IPS DF 6.9 (cell line): ENCODE measurements at regions not wholly inside any gene's neighbourhood (a gene's known extent, or its start where the extent isn't known, plus 50 kb on each side); places are given as distances from the start of the nearest gene placed in this dataset.

Experiments
- DNase-seq: peaks from one replicate; pipeline ENCODE4 v3.0.0-alpha.2; 2013; ENCODE audit warnings: low read depth, low spot score
- H3K27ac ChIP-seq: one replicate; pipeline ENCODE4 v1.5.1; 2013; ENCODE audit warnings: low read length, control low read depth
- H3K27me3 ChIP-seq: 2 replicates; pipeline ENCODE4 v1.6.1; 2013; ENCODE audit warnings: mild to moderate bottlenecking, low read length; ENCODE audit not compliant: control insufficient read depth, insufficient read depth
- H3K36me3 ChIP-seq: 2 replicates; pipeline ENCODE4 v1.6.1; 2013; ENCODE audit warnings: low read length; ENCODE audit not compliant: control insufficient read depth, insufficient read depth
- H3K4me1 ChIP-seq: 2 replicates; pipeline ENCODE4 v1.6.1; 2013; ENCODE audit warnings: low read length; ENCODE audit not compliant: control insufficient read depth, insufficient read depth
- H3K4me3 ChIP-seq: 2 replicates; pipeline ENCODE4 v1.5.1; 2013; ENCODE audit warnings: mild to moderate bottlenecking, low read length
- H3K9me3 ChIP-seq: 2 replicates; pipeline ENCODE4 v1.6.1; 2013; ENCODE audit warnings: low read length, inconsistent platforms; ENCODE audit not compliant: control insufficient read depth, insufficient read depth
- WGBS: extraction: QIAGEN DNeasy Blood & Tissue Kit; methylation state at CpG from one replicate; pipeline ENCODE4 v1.1.7; 2013; ENCODE audit warnings: mixed read lengths, missing lambda C conversion rate; ENCODE audit not compliant: insufficient read length, insufficient coverage; 5-methylcytosine and 5-hydroxymethylcytosine counted together

- H3K4me1 ChIP-seq, result no peaks in the 10 kb centered on the region
- H3K27ac ChIP-seq, result no peak overlapping the region
- no peak for DNase-seq
- H3K9me3 ChIP-seq, result no peaks in the 10 kb centered on the region
- H3K27me3 ChIP-seq, result no peaks in the 10 kb centered on the region
- no peak overlapping the region for H3K4me3 ChIP-seq
- WGBS, result no CpG with 5 or more reads among the region's 6 CpGs
- no peaks in the 10 kb centered on the region for H3K36me3 ChIP-seq
These were observed 235.7 kb downstream of the GPD2 start for GRCh38 chr2:156671706-156672361.

GRCh38 chr2:156672556-156673332 lies 236.6 kb downstream of the GPD2 start:
- Histone ChIP-seq H3K4me1 (no peaks in the 10 kb centered on the region), H3K9me3 (no peaks in the 10 kb centered on the region), H3K4me3 (no peak overlapping the region), H3K36me3 (no peaks in the 10 kb centered on the region), H3K27me3 (no peaks in the 10 kb centered on the region), H3K27ac (no peak overlapping the region)
- no CpG with 5 or more reads among the region's 7 CpGs for WGBS
- no peak for DNase-seq

- no CpG with 5 or more reads among the region's 2 CpGs for WGBS
- Histone ChIP-seq H3K4me1 (no peaks in the 10 kb centered on the region), H3K4me3 (no peak overlapping the region), H3K27ac (no peak overlapping the region), H3K36me3 (no peaks in the 10 kb centered on the region), H3K27me3 (no peaks in the 10 kb centered on the region), H3K9me3 (no peaks in the 10 kb centered on the region)
- DNase-seq, result no peak
These were observed 237.1 kb downstream of the GPD2 start for GRCh38 chr2:156673333-156673615.

- no CpG with 5 or more reads among the region's 2 CpGs for WGBS
- Histone ChIP-seq H3K4me3 (no peak overlapping the region), H3K4me1 (no peaks in the 10 kb centered on the region)
These were observed 237.8 kb downstream of the GPD2 start for GRCh38 chr2:156673981-156674380.

DNA sequence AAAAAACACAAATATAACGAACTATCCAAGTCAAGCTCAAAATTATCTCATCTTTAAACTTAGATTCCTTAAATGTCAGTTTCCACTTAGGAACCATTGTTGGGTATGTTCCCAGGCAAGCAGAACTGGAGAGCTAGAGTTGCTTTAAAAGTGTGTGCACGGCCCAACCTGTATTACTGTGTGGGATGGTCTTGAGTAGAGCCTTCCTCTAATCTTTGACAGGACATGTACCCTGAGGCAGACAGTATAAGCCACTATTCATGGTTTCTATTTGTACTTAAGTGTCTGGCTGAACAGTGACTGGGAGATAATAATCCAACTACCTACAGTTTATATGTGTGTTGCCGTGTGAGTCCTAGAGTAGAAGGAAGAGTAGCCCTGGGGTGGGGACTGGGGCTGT lies 239.7 kb downstream of the GPD2 start:
- no peak for DNase-seq
- no peak overlapping the region for H3K4me3 ChIP-seq
- no CpG with 5 or more reads among the region's 3 CpGs for WGBS
- no peaks in the 10 kb centered on the region for H3K9me3 ChIP-seq
- H3K36me3 ChIP-seq, result no peaks in the 10 kb centered on the region
- H3K27ac ChIP-seq, result no peak overlapping the region
- no peaks in the 10 kb centered on the region for H3K27me3 ChIP-seq
- no peaks in the 10 kb centered on the region for H3K4me1 ChIP-seq

More at GRCh38 chr2:156673981-156674380, 237.8 kb downstream of the GPD2 start:
- Histone ChIP-seq H3K27ac (no peak overlapping the region), H3K27me3 (no peaks in the 10 kb centered on the region), H3K36me3 (no peaks in the 10 kb centered on the region), H3K9me3 (no peaks in the 10 kb centered on the region)
- DNase-seq, result no peak

- DNase-seq, result no peak
- Histone ChIP-seq H3K36me3 (no peaks in the 10 kb centered on the region), H3K27ac (no peak overlapping the region), H3K4me3 (no peak overlapping the region), H3K9me3 (no peaks in the 10 kb centered on the region), H3K27me3 (no peaks in the 10 kb centered on the region), H3K4me1 (no peaks in the 10 kb centered on the region)
- WGBS, result no CpG with 5 or more reads among the region's 2 CpGs
These were observed 243.6 kb downstream of the GPD2 start for GRCh38 chr2:156679820-156680219.

DNA sequence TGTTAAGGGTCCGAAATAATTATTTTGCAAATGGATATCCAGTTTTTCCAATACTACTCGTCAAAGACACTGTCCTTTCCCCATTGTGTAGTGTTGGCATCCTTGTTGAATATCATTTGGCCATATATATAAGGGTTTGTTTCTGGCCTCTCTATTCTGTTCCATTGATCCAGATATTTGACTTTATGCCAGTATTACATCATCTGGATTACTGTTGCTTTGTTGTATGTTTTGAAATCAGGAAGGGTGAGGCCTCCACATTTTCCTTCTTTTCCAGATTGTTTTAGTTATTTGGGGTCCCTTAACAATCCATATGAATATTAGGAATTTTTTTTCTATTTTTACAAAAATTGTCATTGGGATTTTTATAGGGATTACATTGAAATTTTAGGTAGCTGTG lies 244.1 kb downstream of the GPD2 start:
- Histone ChIP-seq H3K9me3 (no peaks in the 10 kb centered on the region), H3K27ac (no peak overlapping the region), H3K36me3 (no peaks in the 10 kb centered on the region), H3K27me3 (no peaks in the 10 kb centered on the region), H3K4me1 (no peaks in the 10 kb centered on the region), H3K4me3 (no peak overlapping the region)
- no peak for DNase-seq
- no CpG with 5 or more reads among the region's 2 CpGs for WGBS

DNA sequence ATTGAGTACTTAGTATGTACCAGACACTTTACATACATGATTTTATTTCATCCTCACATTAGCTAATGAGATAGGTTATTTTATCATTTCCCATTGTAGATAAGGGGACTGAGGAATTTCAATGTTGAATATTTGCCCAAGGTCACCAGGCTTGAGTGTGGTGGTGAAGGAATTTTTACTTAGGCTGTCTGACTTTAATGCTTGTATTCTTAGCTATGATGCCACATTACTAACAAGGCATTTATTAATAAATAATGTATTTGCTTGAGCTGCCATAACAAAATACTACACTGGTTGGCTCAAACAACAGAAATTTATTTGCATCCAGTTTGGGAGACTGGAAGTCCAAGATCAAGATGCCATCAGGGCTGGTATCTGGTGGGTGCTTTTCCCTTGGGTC lies 250.9 kb downstream of the GPD2 start:
- DNase-seq, result no peak
- Histone ChIP-seq H3K27ac (no peak overlapping the region), H3K4me3 (no peak overlapping the region)

GRCh38 chr2:156687715-156688114 lies 251.5 kb downstream of the GPD2 start:
- no peaks in the 10 kb centered on the region for H3K27me3 ChIP-seq
- DNase-seq, result no peak
- no peaks in the 10 kb centered on the region for H3K4me1 ChIP-seq
- H3K9me3 ChIP-seq, result no peaks in the 10 kb centered on the region
- no peak overlapping the region for H3K27ac ChIP-seq
- no peak overlapping the region for H3K4me3 ChIP-seq
- no CpG with 5 or more reads among the region's 1 CpG for WGBS
- no peaks in the 10 kb centered on the region for H3K36me3 ChIP-seq

More for the DNA sequence above, 250.9 kb downstream of the GPD2 start:
- Histone ChIP-seq H3K36me3 (no peaks in the 10 kb centered on the region), H3K9me3 (no peaks in the 10 kb centered on the region), H3K4me1 (no peaks in the 10 kb centered on the region), H3K27me3 (no peaks in the 10 kb centered on the region)

DNA sequence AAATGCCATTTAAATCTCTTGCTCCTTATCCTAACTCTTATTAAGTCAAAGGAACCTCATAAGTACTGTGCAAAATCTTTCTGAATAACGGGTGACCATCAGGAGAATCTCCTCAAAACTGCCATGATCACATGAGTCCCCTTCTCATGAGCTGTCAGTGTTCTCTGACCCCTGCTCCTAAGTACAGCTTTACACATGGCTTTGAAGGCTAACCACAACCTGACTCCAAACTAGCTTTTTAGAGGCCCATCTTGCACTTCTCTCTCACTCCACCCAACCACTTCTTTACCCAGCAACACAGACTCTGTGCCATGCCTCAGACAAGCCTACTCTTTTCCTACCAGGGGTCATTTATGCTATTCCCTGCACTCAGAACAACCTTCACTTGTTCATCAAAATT lies 253.8 kb downstream of the GPD2 start:
- no peaks in the 10 kb centered on the region for H3K4me1 ChIP-seq
- H3K4me3 ChIP-seq, result no peak overlapping the region
- no peak for DNase-seq
- H3K9me3 ChIP-seq, result no peaks in the 10 kb centered on the region
- no CpG with 5 or more reads among the region's 1 CpG for WGBS
- H3K36me3 ChIP-seq, result no peaks in the 10 kb centered on the region
- H3K27me3 ChIP-seq, result no peaks in the 10 kb centered on the region
- no peak overlapping the region for H3K27ac ChIP-seq

DNA sequence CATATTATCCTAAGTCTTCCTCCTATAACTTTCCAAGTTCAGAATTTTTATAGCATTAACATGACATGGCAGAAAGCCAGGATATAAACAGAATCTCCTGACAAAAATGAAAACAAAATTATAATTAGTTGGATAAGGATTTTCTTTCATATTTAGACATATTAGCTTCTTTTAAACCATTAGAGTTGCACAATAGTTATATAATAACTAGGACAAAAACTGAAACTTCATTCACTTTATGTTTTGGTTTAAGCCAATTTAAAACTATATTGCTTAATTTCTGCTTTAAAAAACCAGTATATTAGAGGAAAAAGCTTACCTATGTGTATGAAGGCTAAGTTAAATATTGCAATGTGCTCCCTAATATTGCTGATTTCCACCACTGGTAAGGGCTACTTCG lies 254.8 kb downstream of the GPD2 start:
- H3K27ac ChIP-seq, result no peak overlapping the region
- no CpG with 5 or more reads among the region's 1 CpG for WGBS
- DNase-seq, result no peak
- no peaks in the 10 kb centered on the region for H3K27me3 ChIP-seq
- H3K9me3 ChIP-seq, result no peaks in the 10 kb centered on the region
- no peaks in the 10 kb centered on the region for H3K4me1 ChIP-seq
- no peak overlapping the region for H3K4me3 ChIP-seq
- H3K36me3 ChIP-seq, result no peaks in the 10 kb centered on the region
